ENCODE measurements at regions not wholly inside any gene's neighbourhood (a gene's known extent, or its start where the extent isn't known, plus 50 kb on each side); places are given as distances from the start of the nearest gene placed in this dataset.

- Mint-ChIP-seq H3K36me3 (no peaks in the 10 kb centered on the region), H3K4me3 (no peak overlapping the region), H3K4me1 (no peaks in the 10 kb centered on the region), H3K27me3 (ENCODE audit: low read depth in 2 of 2) (peaks cover 4 to 14% of the 10 kb centered on the region in 2 donors), H3K9me3 (no peaks in the 10 kb centered on the region), H3K27ac (no peak overlapping the region)
- no peaks in the 10 kb centered on the region for H3K27me3 ChIP-seq (ENCODE audit: control insufficient read depth, insufficient read depth, low read length)
- ATAC-seq, result no peak
- DNase-seq, result no peak
- no peaks in the 10 kb centered on the region for H3K36me3 ChIP-seq (ENCODE audit: control insufficient read depth, insufficient read depth, low read length)
- H3K27ac ChIP-seq (ENCODE audit: low read length), result no peak overlapping the region
- no peak for TF ChIP-seq CTCF (IDR thresholded peaks at IDR 0.05)
- 69% methylated on average over 6 of the region's 6 CpGs for WGBS (ENCODE audit: insufficient coverage)
- intact Hi-C loops (cut with micrococcal nuclease), result no loop called here
- H3K4me3 ChIP-seq (ENCODE audit: low read length), result no peak overlapping the region
- H3K9me3 ChIP-seq (ENCODE audit: control insufficient read depth, insufficient read depth, low read length), result no peaks in the 10 kb centered on the region
- no peaks in the 10 kb centered on the region for H3K4me1 ChIP-seq (ENCODE audit: control insufficient read depth, insufficient read depth, low read length)
These were observed 81.2 kb upstream of the SASH1 start for GRCh38 chr6:148261470-148261869.

GRCh38 chr6:148263010-148263409 lies 79.6 kb upstream of the SASH1 start:
- Mint-ChIP-seq H3K4me1 (no peaks in the 10 kb centered on the region), H3K9me3 (no peaks in the 10 kb centered on the region), H3K36me3 (no peaks in the 10 kb centered on the region), H3K27ac (no peak overlapping the region), H3K4me3 (no peak overlapping the region), H3K27me3 (ENCODE audit: low read depth in 2 of 2) (peaks cover 4 to 14% of the 10 kb centered on the region in 2 donors)
- no peaks in the 10 kb centered on the region for H3K4me1 ChIP-seq (ENCODE audit: control insufficient read depth, insufficient read depth, low read length)
- H3K4me3 ChIP-seq (ENCODE audit: low read length), result no peak overlapping the region
- no peaks in the 10 kb centered on the region for H3K27me3 ChIP-seq (ENCODE audit: control insufficient read depth, insufficient read depth, low read length)
- ATAC-seq, result no peak
- H3K36me3 ChIP-seq (ENCODE audit: control insufficient read depth, insufficient read depth, low read length), result no peaks in the 10 kb centered on the region
- intact Hi-C loops (cut with micrococcal nuclease), result no loop called here
- DNase-seq, result no peak
- no peaks in the 10 kb centered on the region for H3K9me3 ChIP-seq (ENCODE audit: control insufficient read depth, insufficient read depth, low read length)
- 87% methylated on average over 3 of the region's 3 CpGs for WGBS (ENCODE audit: insufficient coverage)
- H3K27ac ChIP-seq (ENCODE audit: low read length), result no peak overlapping the region
- no peak for TF ChIP-seq CTCF (IDR thresholded peaks at IDR 0.05)

- 82% methylated on average over 4 of the region's 5 CpGs for WGBS (ENCODE audit: insufficient coverage)
- Histone ChIP-seq H3K27me3 (ENCODE audit: control insufficient read depth, insufficient read depth, low read length) (no peaks in the 10 kb centered on the region), H3K4me3 (ENCODE audit: low read length) (no peak overlapping the region), H3K36me3 (ENCODE audit: control insufficient read depth, insufficient read depth, low read length) (no peaks in the 10 kb centered on the region), H3K4me1 (ENCODE audit: control insufficient read depth, insufficient read depth, low read length) (no peaks in the 10 kb centered on the region), H3K9me3 (ENCODE audit: control insufficient read depth, insufficient read depth, low read length) (no peaks in the 10 kb centered on the region), H3K27ac (ENCODE audit: low read length) (no peak overlapping the region)
- Mint-ChIP-seq H3K27me3 (ENCODE audit: low read depth in 2 of 2) (peaks cover 4 to 14% of the 10 kb centered on the region in 2 donors), H3K27ac (no peak overlapping the region), H3K4me1 (no peaks in the 10 kb centered on the region), H3K9me3 (no peaks in the 10 kb centered on the region), H3K36me3 (no peaks in the 10 kb centered on the region), H3K4me3 (no peak overlapping the region)
- intact Hi-C loops (cut with micrococcal nuclease), result no loop called here
- no peak for DNase-seq
- no peak for TF ChIP-seq CTCF (IDR thresholded peaks at IDR 0.05)
- no peak for ATAC-seq
These were observed 78.7 kb upstream of the SASH1 start for GRCh38 chr6:148263961-148264360.

GRCh38 chr6:148265054-148265453 lies 77.6 kb upstream of the SASH1 start:
- Histone ChIP-seq H3K9me3 (ENCODE audit: control insufficient read depth, insufficient read depth, low read length) (no peaks in the 10 kb centered on the region), H3K4me1 (ENCODE audit: control insufficient read depth, insufficient read depth, low read length) (no peaks in the 10 kb centered on the region), H3K27me3 (ENCODE audit: control insufficient read depth, insufficient read depth, low read length) (no peaks in the 10 kb centered on the region), H3K36me3 (ENCODE audit: control insufficient read depth, insufficient read depth, low read length) (no peaks in the 10 kb centered on the region), H3K4me3 (ENCODE audit: low read length) (no peak overlapping the region), H3K27ac (ENCODE audit: low read length) (no peak overlapping the region)
- intact Hi-C loops (cut with micrococcal nuclease), result no loop called here
- Mint-ChIP-seq H3K27me3 (ENCODE audit: low read depth in 2 of 2) (peaks cover 4 to 14% of the 10 kb centered on the region in 2 donors), H3K27ac (no peak overlapping the region), H3K4me1 (no peaks in the 10 kb centered on the region), H3K4me3 (no peak overlapping the region), H3K36me3 (no peaks in the 10 kb centered on the region), H3K9me3 (no peaks in the 10 kb centered on the region)
- no peak for ATAC-seq
- WGBS (ENCODE audit: insufficient coverage), result 83% methylated on average over 1 of the region's 2 CpGs
- no peak for TF ChIP-seq CTCF (IDR thresholded peaks at IDR 0.05)
- DNase-seq, result no peak
